Progenitor cell of endocrine pancreas (in vitro differentiated cells): ENCODE measurements at regions not wholly inside any gene's neighbourhood (a gene's known extent, or its start where the extent isn't known, plus 50 kb on each side); places are given as distances from the start of the nearest gene placed in this dataset.

Source experiments
- DNase-seq: peaks from one replicate; pipeline ENCODE4 v3.0.0; 2021; ENCODE audit warnings: low spot score; ENCODE audit not compliant: unreplicated experiment
- H3K27ac Mint-ChIP-seq: 2 replicates; pipeline ENCODE4 v1.8.0; 2021; ENCODE audit warnings: mild to moderate bottlenecking, moderate library complexity, mixed read lengths
- H3K27me3 Mint-ChIP-seq: 2 replicates; pipeline ENCODE4 v1.8.0; 2021; ENCODE audit warnings: mixed read lengths
- H3K36me3 Mint-ChIP-seq: 2 replicates; pipeline ENCODE4 v1.8.0; 2022; ENCODE audit warnings: mixed read lengths; ENCODE audit not compliant: insufficient read depth
- H3K4me1 Mint-ChIP-seq: 2 replicates; pipeline ENCODE4 v1.8.0; 2021; ENCODE audit warnings: low read depth, mixed read lengths
- H3K4me3 Mint-ChIP-seq: 2 replicates; pipeline ENCODE4 v1.8.0; 2021; ENCODE audit warnings: low read depth, mild to moderate bottlenecking, moderate library complexity, mixed read lengths
- H3K9me3 Mint-ChIP-seq: 2 replicates; pipeline ENCODE4 v1.8.0; 2021; ENCODE audit warnings: low read depth, mixed read lengths
- CTCF ChIP-seq: fragments of 200-600 bp; sonication (generic); IDR thresholded peaks from one replicate; pipeline ENCODE4 v1.5.0; 2021; ENCODE audit warnings: antibody characterized with exemption, mild to moderate bottlenecking; ENCODE audit not compliant: unreplicated experiment

GRCh38 chr15:94026458-94027304 is 204.7 kb upstream of the MCTP2 start:
- no peak for DNase-seq
- Mint-ChIP-seq H3K4me1 (peaks cover 7% of the 10 kb centered on the region), H3K27me3 (peaks cover 63% of the 10 kb centered on the region), H3K36me3 (no peaks in the 10 kb centered on the region), H3K9me3 (no peaks in the 10 kb centered on the region), H3K4me3 (no peak overlapping the region), H3K27ac (no peak overlapping the region)
- TF ChIP-seq CTCF = no peak

- H3K27ac Mint-ChIP-seq = no peak overlapping the region
- TF ChIP-seq CTCF = no peak
- no peaks in the 10 kb centered on the region for H3K36me3 Mint-ChIP-seq
- H3K4me3 Mint-ChIP-seq = no peak overlapping the region
- H3K4me1 Mint-ChIP-seq = peaks cover 7% of the 10 kb centered on the region
- DNase-seq = no peak
- no peaks in the 10 kb centered on the region for H3K9me3 Mint-ChIP-seq
- H3K27me3 Mint-ChIP-seq = peaks cover 55% of the 10 kb centered on the region
These were observed 207.8 kb upstream of the MCTP2 start for GRCh38 chr15:94023531-94023930.

- TF ChIP-seq CTCF = no peak
- peaks cover 52% of the 10 kb centered on the region for H3K27me3 Mint-ChIP-seq
These were observed 209.6 kb upstream of the MCTP2 start for GRCh38 chr15:94021621-94022320.

GRCh38 chr15:94019062-94019461 is 212.3 kb upstream of the MCTP2 start:
- Mint-ChIP-seq H3K36me3 (no peaks in the 10 kb centered on the region), H3K4me3 (no peak overlapping the region), H3K9me3 (peaks cover 4% of the 10 kb centered on the region), H3K4me1 (no peaks in the 10 kb centered on the region), H3K27me3 (peaks cover 56% of the 10 kb centered on the region), H3K27ac (no peak overlapping the region)
- no peak for TF ChIP-seq CTCF
- DNase-seq = no peak

More at GRCh38 chr15:94021621-94022320, 209.6 kb upstream of the MCTP2 start:
- H3K4me1 Mint-ChIP-seq = peaks cover 5% of the 10 kb centered on the region
- no peak overlapping the region for H3K4me3 Mint-ChIP-seq
- no peak overlapping the region for H3K27ac Mint-ChIP-seq
- no peaks in the 10 kb centered on the region for H3K9me3 Mint-ChIP-seq
- DNase-seq = no peak
- no peaks in the 10 kb centered on the region for H3K36me3 Mint-ChIP-seq

GRCh38 chr15:94015324-94015723 is 216.0 kb upstream of the MCTP2 start:
- Mint-ChIP-seq H3K27me3 (peaks cover 49% of the 10 kb centered on the region), H3K4me1 (no peaks in the 10 kb centered on the region), H3K4me3 (no peak overlapping the region), H3K9me3 (peaks cover 4% of the 10 kb centered on the region), H3K27ac (no peak overlapping the region), H3K36me3 (no peaks in the 10 kb centered on the region)
- DNase-seq = no peak
- no peak for TF ChIP-seq CTCF
